ENCODE measurements at regions not wholly inside any gene's neighbourhood (a gene's known extent, or its start where the extent isn't known, plus 50 kb on each side); places are given as distances from the start of the nearest gene placed in this dataset.

- no peaks in the 10 kb centered on the region for H3K9me3 Mint-ChIP-seq
- H3K27me3 Mint-ChIP-seq (ENCODE audit: low read depth), result no peaks in the 10 kb centered on the region
- H3K4me3 Mint-ChIP-seq, result no peak overlapping the region
- H3K4me1 Mint-ChIP-seq, result no peaks in the 10 kb centered on the region
- no peak for ATAC-seq
- TF ChIP-seq OVOL2 (CRISPR knock-in tag; IDR thresholded peaks at IDR 0.05; ENCODE audit: borderline replicate concordance) (no peak), NR2C2 (CRISPR knock-in tag; IDR thresholded peaks at IDR 0.05) (no peak), TEAD4 (CRISPR knock-in tag; IDR thresholded peaks at IDR 0.05) (no peak), KAT7 (CRISPR knock-in tag; IDR thresholded peaks at IDR 0.05; ENCODE audit: borderline replicate concordance) (no peak), AR (CRISPR knock-in tag; IDR thresholded peaks at IDR 0.05) (no peak), ELF4 (CRISPR knock-in tag; IDR thresholded peaks at IDR 0.05; ENCODE audit: low read depth) (no peak), ZBTB21 (CRISPR knock-in tag; IDR thresholded peaks at IDR 0.05; ENCODE audit: borderline replicate concordance) (no peak), MAX (CRISPR knock-in tag; IDR thresholded peaks at IDR 0.05) (no peak), ATF1 (CRISPR knock-in tag; IDR thresholded peaks at IDR 0.05) (no peak), ZBTB43 (CRISPR knock-in tag; IDR thresholded peaks at IDR 0.05) (no peak), GABPB1 (CRISPR knock-in tag; IDR thresholded peaks at IDR 0.05) (no peak), HMGXB4 (CRISPR knock-in tag; IDR thresholded peaks at IDR 0.05) (no peak), NFYB (CRISPR knock-in tag; conservative IDR thresholded peaks at IDR 0.05; ENCODE audit: low read depth) (no peak), JAZF1 (CRISPR knock-in tag; IDR thresholded peaks at IDR 0.05) (no peak), JUN (CRISPR knock-in tag; IDR thresholded peaks at IDR 0.05) (no peak)
- TF ChIP-seq, protein P1, sequence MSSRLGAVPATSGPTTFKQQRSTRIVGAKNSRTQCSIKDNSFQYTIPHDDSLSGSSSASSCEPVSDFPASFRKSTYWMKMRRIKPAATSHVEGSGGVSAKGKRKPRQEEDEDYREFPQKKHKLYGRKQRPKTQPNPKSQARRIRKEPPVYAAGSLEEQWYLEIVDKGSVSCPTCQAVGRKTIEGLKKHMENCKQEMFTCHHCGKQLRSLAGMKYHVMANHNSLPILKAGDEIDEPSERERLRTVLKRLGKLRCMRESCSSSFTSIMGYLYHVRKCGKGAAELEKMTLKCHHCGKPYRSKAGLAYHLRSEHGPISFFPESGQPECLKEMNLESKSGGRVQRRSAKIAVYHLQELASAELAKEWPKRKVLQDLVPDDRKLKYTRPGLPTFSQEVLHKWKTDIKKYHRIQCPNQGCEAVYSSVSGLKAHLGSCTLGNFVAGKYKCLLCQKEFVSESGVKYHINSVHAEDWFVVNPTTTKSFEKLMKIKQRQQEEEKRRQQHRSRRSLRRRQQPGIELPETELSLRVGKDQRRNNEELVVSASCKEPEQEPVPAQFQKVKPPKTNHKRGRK (CRISPR knock-in tag; IDR thresholded peaks at IDR 0.05; ENCODE audit: borderline replicate concordance), result no peak
- DNase-seq (ENCODE audit: low spot score), result no peak
- ChIA-PET POLR2A (no interaction called here), CTCF (no interaction called here)
- no peak overlapping the region for H3K27ac Mint-ChIP-seq
- H3K36me3 Mint-ChIP-seq, result no peaks in the 10 kb centered on the region
Measured at GRCh38 chrX:67922966-67923365, 379.1 kb downstream of the AR start.

- Mint-ChIP-seq H3K9me3 (no peaks in the 10 kb centered on the region), H3K27ac (no peak overlapping the region), H3K4me3 (no peak overlapping the region), H3K27me3 (ENCODE audit: low read depth) (no peaks in the 10 kb centered on the region), H3K36me3 (no peaks in the 10 kb centered on the region; the same call in 1 of the 2 replicates), H3K4me1 (no peaks in the 10 kb centered on the region)
- ChIA-PET POLR2A (interaction anchor here (0.5 kb wide), 1 partner anchor 10 kb away, joined by 4 read pairs; no protein-coding TSS in a partner anchor), CTCF (no interaction called here)
- DNase-seq (ENCODE audit: low spot score) (no peak), ATAC-seq (no peak)
- TF ChIP-seq ZBTB21 (CRISPR knock-in tag; IDR thresholded peaks at IDR 0.05; ENCODE audit: borderline replicate concordance) (no peak), EMX1 (CRISPR knock-in tag; IDR thresholded peaks at IDR 0.05) (no peak), FOXP1 (CRISPR knock-in tag; IDR thresholded peaks at IDR 0.05; ENCODE audit: borderline replicate concordance) (no peak), TEAD4 (CRISPR knock-in tag; IDR thresholded peaks at IDR 0.05) (no peak), NR1H2 (CRISPR knock-in tag; IDR thresholded peaks at IDR 0.05) (no peak)
Measured at GRCh38 chrX:67939270-67939669, 395.4 kb downstream of the AR start.
